Fibroblast of upper back skin (primary cell): ENCODE measurements at regions not wholly inside any gene's neighbourhood (a gene's known extent, or its start where the extent isn't known, plus 50 kb on each side); places are given as distances from the start of the nearest gene placed in this dataset.
"Not testable (repeated sequence)": the region's sequence is repeated elsewhere in the genome, so short reads cannot be mapped to it uniquely, and the experiment has no call there.

ENCODE experiments used
- DNase-seq: peaks from one replicate; pipeline ENCODE4 v3.0.0-alpha.2; 2013

DNA sequence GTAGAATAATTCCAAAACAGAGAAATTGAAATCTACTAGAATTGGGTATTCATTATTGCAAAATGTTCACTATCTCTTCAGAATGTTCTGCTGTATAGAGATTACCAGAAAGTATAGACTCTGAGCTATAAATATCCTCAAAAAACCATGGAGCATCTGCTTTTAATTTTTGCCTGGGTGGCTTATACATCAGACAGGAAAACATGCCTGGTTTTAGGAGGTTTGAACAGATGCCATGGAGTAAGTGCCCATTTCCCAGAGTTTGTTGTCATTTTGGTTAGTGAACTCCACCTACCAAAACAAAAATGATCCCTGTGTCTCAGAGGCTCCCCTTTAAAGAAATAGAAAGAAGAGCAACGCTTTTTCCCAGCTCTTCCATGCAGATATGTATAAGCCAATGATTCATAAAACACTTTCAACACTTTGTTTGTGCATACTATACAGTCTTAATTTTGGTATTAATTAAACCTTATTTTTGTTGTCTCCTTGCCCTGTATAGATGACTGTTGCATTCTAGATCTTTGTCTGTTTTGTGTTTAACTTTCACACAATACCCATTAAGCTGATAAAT lies 68.7 kb downstream of the MEPE start:
- DNase-seq = peak; percentile 86

DNA sequence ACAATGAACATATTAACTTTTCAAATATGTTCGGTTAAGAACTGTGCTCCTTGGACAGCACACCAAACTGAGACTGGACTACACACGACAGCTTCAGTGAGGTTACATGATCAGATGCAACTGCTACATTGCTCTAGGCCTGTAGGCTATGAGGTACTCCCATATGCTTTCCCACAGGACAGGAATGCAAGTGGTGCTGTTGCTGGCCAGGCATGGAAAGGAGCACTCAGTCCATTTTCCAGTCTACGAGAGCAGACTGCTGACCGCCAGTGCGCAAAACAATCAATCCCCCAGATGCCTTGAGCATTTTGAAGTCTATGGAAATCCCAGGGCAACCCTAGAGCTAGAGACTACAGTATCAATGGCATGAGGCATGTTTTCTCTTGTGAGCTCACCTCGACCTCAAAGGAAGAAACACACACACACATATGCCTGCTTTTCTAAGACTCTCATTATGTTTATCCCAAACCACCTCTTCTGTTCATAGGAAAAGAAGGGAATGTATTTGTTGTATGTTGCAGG lies 70.8 kb upstream of the SPP1 start:
- DNase-seq = no peak

DNA sequence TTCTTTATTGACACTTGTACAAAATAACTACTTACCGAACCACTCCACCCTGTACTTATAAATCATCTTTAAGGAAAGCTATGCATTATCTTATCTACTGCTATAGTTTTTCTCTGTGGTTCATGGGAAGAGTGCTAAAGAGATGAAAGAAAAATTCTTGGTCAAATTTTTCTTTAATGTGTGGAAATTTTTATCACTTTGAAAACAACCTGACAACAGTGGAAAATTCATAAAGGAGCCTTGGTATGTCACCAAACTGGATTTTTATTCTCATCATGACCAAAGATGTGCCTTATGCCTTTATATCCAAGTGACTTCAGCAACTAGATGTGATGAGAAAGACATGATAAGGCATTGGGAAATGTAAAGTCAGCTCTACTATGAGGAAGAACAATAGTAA lies 67.2 kb upstream of the SPP1 start:
- DNase-seq = no peak

DNA sequence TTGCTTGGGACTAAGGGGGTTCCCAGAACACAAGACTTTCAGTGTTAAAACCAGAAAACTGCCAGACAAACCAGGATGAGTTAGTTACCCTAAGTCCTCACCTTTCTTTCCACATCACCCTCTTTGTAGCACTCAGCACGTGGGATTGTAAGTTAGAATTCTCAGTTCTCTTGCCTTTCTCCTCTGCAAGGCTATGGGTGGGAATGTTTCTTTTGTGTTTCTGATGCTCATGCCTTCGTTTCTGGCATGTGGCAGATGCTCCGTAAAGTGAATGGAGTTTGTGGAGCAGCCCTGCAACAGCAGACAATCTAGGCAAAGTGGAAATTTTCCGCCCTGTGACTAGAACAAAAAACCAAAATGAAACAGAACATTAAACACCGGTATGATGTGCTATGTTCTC lies 64.7 kb upstream of the SPP1 start:
- DNase-seq = no peak

DNA sequence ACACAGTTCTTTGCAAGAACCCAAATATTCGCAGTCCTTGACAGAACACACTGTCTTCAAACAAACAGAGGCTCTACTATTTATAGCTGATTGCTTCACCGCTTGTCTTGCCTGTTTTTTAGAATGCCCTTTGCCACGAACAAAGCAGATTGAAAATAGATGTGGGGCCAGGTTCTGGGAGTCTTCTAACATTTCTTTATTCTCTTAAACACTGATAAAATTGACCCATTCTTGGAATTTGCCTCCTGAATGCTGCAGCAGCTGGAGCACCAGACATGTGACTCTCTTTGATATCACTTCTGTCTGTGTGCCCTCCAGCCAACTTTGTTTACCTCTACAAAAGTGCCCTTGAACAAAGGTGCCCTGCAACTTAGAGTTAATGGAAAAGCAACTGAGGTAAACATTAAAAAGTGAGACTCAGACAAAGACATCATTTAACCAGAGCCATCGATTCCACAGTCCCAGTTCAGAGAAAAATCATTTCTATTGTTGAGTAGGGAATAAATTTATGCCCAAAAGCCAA lies 64.2 kb upstream of the SPP1 start:
- DNase-seq = no peak

DNA sequence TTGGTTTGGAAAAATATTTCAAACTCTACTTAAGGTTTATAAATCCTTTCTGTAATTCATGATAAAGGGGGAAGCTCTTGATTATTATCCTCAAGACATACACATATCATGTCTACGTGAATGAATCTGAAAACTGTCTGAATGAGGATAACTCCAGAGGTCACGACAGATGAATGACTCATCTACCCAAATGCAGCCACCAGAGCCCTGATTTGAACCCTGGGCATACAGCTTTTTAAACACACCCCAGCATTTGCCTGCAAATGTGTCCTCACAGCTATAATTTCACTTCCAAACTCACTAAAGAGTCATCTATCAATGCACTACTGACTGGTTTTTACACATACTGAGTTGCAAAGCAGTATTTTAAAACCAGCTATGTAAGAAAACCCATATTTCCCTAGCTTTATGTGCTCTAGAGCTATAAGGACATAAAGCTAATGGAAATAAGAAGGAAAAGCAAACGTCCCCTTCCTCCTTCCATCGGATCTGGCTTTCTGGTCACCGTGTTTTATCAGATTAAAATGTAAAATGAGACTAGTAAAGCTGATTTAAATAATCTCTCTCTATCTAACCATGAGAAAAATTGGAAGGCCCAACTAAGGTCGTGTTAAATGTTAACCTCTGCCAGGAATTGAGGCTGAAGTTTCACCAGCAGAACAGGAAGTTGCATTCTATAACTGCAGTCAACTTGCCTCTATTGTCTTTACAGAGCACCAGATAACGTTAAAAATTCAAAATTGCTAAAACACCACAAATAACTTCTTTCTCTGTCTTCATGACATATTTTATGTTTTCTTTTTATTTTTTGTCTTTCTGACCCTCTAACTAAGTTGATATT lies 63.1 kb upstream of the SPP1 start:
- DNase-seq = no peak

DNA sequence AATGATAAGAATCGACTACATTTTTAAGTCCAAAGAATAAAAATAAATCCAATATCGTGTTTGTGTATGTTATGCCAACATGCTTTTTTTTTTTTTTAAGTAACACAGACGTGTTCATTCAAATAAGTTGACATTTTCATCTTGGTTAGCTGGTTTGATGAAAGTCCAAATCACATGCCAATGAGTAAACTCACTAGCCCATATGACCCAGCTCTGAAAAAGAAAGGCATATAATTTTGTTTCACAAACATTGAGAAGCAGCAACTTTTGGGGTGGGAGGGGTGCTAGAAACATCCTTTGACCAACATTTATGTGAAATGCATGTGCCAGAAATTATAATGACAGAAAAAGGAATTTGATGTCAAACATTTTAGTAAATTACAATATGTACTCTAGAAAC lies 61.6 kb upstream of the SPP1 start:
- peak; percentile 4 for DNase-seq

DNA sequence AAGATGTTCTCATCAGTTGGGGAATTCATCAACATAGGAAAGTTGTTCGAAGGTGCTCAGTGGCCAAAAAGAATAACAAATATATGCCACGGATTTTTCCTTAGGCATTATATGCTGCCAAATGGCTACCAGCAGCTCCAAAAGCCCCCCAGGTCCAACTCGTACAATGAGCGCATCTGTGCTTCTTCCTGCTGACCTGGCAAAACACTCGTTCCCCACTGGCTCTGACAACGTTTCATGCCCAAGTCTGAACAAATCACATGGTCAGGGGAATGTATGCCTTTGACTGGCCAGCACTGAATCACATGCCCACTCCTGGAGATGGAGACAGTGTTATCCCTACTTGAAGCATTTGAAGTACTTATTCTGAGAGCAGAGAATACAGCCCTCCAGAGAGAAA lies 59.9 kb upstream of the SPP1 start:
- DNase-seq = no peak

DNA sequence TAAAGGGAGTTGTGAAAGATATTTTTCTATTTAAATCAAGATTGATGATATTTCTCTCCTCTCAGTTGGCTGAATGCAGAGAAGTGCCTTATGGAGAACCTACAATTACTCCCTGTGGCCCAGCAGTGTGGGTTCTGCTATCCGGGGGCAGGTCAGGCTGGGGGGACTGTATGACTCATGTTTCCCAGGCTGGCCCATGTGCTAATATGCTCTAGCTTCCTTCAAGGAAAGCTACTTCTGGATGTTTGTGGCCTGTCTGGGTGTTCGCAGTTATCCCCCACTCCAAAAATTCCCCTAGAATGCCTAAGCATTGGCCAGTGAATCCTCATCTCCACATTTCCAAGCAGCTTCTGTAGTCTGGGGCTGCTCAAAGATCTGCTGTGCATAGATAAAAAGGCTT lies 58.9 kb upstream of the SPP1 start:
- DNase-seq = peak; percentile 39

DNA sequence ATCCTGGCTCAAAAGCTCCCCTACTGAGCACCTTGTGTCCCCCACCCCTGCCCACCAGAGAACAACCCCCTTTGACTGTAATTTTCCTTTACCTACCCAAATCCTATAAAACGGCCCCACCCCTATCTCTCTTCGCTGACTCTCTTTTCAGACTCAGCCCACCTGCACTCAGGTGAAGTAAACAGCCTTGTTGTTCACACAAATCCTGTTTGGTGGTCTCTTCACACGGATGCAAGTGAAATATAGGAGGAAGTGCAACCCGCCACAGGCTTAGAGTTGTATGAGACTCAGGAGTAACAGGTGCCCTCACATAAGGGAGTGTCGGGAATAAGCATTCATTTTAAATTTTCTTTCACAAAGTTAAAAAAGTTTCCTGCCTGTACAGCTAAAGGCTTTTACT lies 57.6 kb upstream of the SPP1 start:
- DNase-seq = not testable (repeated sequence)

DNA sequence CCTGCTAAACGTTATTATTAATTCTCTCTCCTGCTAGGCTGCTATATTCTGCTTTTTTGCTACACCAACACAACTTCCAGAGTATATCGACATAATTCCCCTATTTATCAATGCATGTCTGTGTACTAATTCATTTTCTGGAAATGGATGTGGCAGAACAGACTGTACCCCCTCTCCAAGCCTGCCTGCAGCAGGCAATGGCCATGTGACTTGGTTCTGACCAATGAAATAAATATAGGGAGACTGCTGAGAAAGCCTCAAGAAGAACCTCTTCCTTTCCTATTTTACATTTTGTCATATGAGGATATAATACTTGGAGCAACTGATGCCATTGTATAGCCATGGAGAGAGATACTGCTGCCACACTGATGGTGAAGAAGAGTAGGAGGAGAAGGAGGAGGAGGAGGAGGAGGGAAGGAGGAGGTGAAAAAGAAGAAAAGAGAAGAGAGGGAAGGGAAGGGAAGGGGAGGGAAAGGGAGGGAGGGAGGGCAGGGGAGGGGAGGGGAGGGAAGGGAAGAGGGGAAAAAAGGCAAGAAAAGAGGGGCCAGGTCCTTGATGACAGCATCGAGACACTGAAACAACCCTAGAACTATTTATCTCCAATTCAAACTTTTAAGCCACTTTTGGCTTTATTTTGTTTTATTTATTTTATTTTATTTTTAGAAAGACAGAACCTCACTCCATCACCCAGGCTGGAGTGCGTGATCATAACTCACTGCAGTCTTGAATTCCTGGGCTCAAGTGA lies 57.0 kb upstream of the SPP1 start:
- DNase-seq = no peak

DNA sequence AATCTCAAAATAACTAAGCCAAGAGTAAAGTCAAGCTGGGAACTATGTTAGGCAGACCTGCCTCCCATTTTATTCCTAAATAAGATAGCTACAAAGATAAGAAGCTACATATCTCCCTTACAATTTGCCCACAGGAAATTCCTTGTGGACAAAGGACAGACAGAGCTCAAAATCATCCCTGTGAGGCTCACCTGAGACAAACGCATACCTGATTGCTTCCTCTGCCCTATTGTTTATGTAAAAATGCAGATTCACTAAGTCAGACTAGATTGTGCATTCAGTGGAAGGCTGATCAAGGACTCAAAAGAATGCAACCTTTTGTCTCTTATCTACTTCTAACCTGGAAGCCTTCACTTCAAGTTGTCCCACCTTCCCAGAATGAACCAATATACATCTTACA lies 56.2 kb upstream of the SPP1 start:
- not testable (repeated sequence) for DNase-seq

DNA sequence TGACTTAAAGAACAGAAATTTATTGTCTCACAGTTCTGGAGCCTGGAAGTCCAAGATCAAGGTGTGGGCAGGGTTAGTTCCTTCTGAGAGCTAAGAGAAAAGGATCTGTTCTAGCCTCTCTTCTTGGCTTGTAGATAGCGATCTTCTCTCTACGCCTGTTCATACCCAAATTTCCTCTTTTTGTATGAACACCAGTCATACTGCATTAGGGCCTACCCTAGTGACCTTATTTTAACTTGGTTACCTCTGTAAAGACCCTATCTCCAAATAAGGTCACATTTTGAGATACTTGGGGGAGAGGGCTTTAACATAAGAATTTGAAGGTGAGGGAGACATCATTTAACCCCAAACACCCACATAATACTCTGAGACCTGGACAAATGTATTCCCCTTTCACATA lies 55.6 kb upstream of the SPP1 start:
- DNase-seq = no peak

DNA sequence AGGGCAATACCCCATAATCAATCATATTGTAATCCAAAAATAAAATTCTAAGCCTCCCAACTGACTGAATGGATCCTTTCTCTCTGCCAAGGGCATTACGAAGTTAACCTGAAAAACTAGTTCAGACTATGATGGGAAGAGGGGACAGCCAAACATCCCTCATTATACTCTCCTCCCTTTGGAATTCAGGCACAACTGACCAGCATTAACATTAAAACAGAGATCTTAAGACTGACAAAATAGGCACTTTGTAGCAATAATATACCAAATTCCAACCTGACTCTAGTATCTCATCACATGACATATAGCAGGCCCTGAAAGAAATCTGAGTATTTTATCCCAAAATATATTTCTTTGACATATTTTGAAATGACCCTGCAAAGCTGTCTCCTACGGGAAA lies 55.0 kb upstream of the SPP1 start:
- no peak for DNase-seq

DNA sequence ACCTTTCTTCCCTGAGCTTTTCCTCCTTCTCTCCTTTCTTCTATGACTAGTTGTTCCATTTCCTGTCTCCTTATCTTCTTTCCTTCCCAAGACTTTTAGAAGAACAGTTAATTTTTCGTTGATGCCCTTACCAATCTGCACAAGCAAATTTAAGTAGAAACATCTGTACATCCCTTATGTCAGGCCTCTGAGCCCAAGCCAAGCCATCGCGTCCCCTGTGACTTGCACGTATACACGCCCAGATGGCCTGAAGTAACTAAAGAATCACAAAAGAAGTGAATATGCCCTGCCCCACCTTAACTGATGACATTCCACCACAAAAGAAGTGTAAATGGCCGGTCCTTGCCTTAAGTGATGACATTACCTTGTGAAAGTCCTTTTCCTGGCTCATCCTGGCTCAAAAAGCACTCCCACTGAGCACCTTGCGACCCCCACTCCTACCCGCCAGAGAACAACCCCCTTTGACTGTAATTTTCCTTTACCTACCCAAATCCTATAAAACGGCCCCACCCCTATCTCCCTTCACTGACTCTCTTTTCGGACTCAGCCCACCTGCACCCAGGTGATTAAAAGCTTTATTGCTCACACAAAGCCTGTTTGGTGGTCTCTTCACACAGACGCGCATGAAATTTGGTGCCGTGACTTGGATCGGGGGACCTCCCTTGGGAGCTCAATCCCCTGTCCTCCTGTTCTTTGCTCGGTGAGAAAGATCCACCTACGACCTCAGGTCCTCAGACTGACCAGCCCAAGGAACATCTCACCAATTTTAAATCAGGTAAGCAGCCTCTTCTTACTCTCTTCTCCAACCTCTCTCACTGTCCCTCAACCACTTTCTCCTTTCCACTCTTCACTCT lies 53.7 kb upstream of the SPP1 start:
- DNase-seq = not testable (repeated sequence)

DNA sequence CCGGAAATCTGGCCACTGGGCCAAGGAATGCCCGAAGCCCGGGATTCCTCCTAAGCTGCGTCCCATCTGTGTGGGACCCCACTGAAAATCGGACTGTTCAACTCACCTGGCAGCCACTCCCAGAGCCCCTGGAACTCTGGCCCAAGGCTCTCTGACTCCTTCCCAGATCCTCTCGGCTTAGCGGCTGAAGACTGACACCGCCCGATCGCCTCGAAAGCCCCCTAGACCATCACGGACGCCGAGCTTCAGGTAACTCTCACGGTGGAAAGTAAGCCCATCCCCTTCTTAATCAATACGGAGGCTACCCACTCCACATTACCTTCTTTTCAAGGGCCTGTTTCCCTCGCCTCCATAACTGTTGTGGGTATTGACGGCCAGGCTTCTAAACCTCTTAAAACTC lies 51.4 kb upstream of the SPP1 start:
- DNase-seq = not testable (repeated sequence)
